Stimulated activated CD8-positive, alpha-beta memory T cell treated with anti-CD3 and anti-CD28 coated beads, Interleukin-12 subunit alpha, Interleukin-12 subunit beta, amount 100 ng/mL, for 24 hours (primary cell): ENCODE measurements at regions not wholly inside any gene's neighbourhood (a gene's known extent, or its start where the extent isn't known, plus 50 kb on each side); places are given as distances from the start of the nearest gene placed in this dataset.
A peak's percentile ranks its signal among the peaks of the same experiment; 100 is the strongest.
"Not testable (repeated sequence)": the region's sequence is repeated elsewhere in the genome, so short reads cannot be mapped to it uniquely, and the experiment has no call there.

ENCODE experiments used
- DNase-seq: peaks from one replicate; pipeline ENCODE4 v3.0.0-alpha.2; 2020; ENCODE audit errors: extremely low read depth

- DNase-seq, result no peak
These were observed 93.1 kb upstream of the HIF1A start for GRCh38 chr14:61602003-61602732.

GRCh38 chr14:61602733-61603077 lies 92.6 kb upstream of the HIF1A start:
- no peak for DNase-seq

- no peak for DNase-seq
These were observed 91.6 kb upstream of the HIF1A start for GRCh38 chr14:61603736-61604135.

GRCh38 chr14:61607570-61608244 lies 87.6 kb upstream of the HIF1A start:
- no peak for DNase-seq

- DNase-seq, result no peak
These were observed 86.8 kb upstream of the HIF1A start for GRCh38 chr14:61608245-61609165.

- DNase-seq, result no peak
These were observed 86.0 kb upstream of the HIF1A start for GRCh38 chr14:61609191-61609843.

GRCh38 chr14:61609884-61610283 lies 85.4 kb upstream of the HIF1A start:
- no peak for DNase-seq

GRCh38 chr14:61610900-61611299 lies 84.4 kb upstream of the HIF1A start:
- no peak for DNase-seq

GRCh38 chr14:61611880-61612630 lies 83.3 kb upstream of the HIF1A start:
- no peak for DNase-seq

GRCh38 chr14:61613006-61613405 lies 82.3 kb upstream of the HIF1A start:
- not testable (repeated sequence) for DNase-seq

GRCh38 chr14:61614693-61615092 lies 80.6 kb upstream of the HIF1A start:
- DNase-seq, result no peak

- DNase-seq, result no peak
These were observed 79.4 kb upstream of the HIF1A start for GRCh38 chr14:61615743-61616523.

GRCh38 chr14:61616524-61617185 lies 78.7 kb upstream of the HIF1A start:
- no peak for DNase-seq

GRCh38 chr14:61618448-61618847 lies 76.9 kb upstream of the HIF1A start:
- no peak for DNase-seq

- no peak for DNase-seq
These were observed 75.8 kb upstream of the HIF1A start for GRCh38 chr14:61619494-61619893.

GRCh38 chr14:61620130-61620946 lies 75.0 kb upstream of the HIF1A start:
- peak; percentile 19 for DNase-seq

GRCh38 chr14:61621444-61621843 lies 73.9 kb upstream of the HIF1A start:
- DNase-seq, result peak; percentile 1

GRCh38 chr14:61622051-61622450 lies 73.3 kb upstream of the HIF1A start:
- no peak for DNase-seq

GRCh38 chr14:61623927-61624326 lies 71.4 kb upstream of the HIF1A start:
- no peak for DNase-seq
